NCI-H2196 (cell line): ENCODE measurements at regions not wholly inside any gene's neighbourhood (a gene's known extent, or its start where the extent isn't known, plus 50 kb on each side); places are given as distances from the start of the nearest gene placed in this dataset.
"Not testable (repeated sequence)": the region's sequence is repeated elsewhere in the genome, so short reads cannot be mapped to it uniquely, and the experiment has no call there.

Experiments used
- DNase-seq: peaks from one replicate; lab custom pipeline; 2025; ENCODE audit not compliant: unreplicated experiment; lab: John Stamatoyannopoulos, UW

DNA sequence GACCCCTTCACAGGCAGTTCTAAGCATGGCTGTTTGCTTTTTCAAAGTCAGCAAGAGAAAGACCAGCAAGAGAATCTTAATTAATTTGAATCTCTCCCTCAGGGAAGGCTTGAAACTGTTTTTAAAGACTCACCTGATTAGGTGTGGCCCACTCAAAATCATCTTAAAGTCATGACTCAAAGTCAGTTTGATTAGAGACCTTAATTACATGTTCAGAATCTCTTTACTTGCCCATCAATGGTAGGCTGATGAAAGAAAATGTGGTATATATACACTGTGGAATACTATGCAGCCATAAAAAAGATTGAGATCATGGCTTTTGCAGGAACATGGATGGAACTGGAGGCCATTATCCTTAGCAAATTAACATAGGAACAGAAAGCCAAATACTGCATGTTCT, 247.5 kb upstream of the PRKX start:
- DNase-seq, result no peak

- no peak for DNase-seq
Observed at GRCh38 chrX:3951859-3952258, 238.4 kb upstream of the PRKX start.

DNA sequence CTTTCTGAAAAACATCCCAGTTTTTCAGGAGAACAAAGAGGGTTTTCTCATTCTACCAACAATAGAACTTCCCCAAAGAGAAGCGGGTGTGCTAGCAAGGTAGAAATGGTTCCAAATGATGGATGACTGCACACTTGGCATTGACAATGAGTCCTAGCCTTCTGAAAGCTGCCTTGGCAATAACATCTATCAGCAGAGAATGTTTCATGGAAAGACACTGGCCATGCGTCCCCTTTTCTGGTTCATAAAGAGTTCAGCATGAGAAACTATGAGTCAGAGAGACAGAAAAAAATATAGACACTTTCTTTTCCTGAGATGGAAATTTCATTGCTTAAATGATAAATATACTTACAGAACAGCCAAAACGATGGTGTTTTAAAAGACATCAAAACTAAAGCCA, 236.9 kb upstream of the PRKX start:
- DNase-seq, result no peak

- DNase-seq, result no peak
Observed at GRCh38 chrX:3943965-3944364, 230.5 kb upstream of the PRKX start.

- peak; percentile 5 for DNase-seq
Observed at GRCh38 chrX:3940000-3940610, 226.7 kb upstream of the PRKX start.

DNA sequence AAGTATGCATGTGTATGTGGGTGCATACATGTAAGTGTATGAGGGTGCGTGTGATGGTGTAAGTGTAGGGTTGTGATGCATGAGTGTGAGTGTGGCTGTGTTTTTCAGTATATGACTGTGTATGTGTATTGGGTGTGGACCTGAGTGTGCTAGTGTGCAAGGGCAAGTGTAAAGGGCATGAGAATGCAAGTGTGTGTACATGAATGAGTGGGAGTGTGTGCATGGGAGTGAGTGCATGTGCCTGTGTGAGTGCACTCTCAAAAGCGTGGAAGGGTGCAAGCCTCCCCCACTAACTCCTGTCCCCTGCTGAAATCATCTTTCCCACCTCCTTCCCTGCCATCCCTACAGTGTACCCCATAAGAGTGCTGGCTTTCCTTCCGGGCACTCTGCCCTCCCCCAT, 225.1 kb upstream of the PRKX start:
- DNase-seq, result no peak

GRCh38 chrX:3935196-3935595, 221.7 kb upstream of the PRKX start:
- DNase-seq, result not testable (repeated sequence)

- not testable (repeated sequence) for DNase-seq
Observed at GRCh38 chrX:3920424-3921017, 207.1 kb upstream of the PRKX start.

GRCh38 chrX:3919668-3920423, 206.4 kb upstream of the PRKX start:
- DNase-seq, result not testable (repeated sequence)

- not testable (repeated sequence) for DNase-seq
Observed at GRCh38 chrX:3914813-3915212, 201.4 kb upstream of the PRKX start.

GRCh38 chrX:3914059-3914458, 200.6 kb upstream of the PRKX start:
- not testable (repeated sequence) for DNase-seq

- not testable (repeated sequence) for DNase-seq
Observed at GRCh38 chrX:3911012-3911411, 197.6 kb upstream of the PRKX start.

DNA sequence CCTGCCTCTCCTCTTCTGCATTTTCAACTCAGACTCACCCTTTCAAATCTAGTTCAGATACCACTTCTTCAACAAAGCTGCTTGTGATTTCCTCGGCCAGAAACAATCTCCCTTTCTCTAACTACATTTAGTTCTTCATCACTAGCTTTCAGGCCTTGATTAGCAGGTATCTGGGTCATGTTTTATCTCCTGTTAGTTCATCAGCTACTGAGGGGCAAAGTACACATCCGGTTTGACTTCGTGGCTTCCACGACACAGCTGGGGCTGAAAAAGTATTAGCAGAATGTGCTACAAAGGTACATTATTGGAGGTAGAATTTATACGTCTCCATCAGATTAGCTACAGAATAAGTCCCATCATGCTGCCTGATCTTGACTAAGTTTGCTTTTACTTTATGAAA, 197.2 kb upstream of the PRKX start:
- DNase-seq, result not testable (repeated sequence)

- not testable (repeated sequence) for DNase-seq
Observed at GRCh38 chrX:3905522-3906258, 192.2 kb upstream of the PRKX start.

DNA sequence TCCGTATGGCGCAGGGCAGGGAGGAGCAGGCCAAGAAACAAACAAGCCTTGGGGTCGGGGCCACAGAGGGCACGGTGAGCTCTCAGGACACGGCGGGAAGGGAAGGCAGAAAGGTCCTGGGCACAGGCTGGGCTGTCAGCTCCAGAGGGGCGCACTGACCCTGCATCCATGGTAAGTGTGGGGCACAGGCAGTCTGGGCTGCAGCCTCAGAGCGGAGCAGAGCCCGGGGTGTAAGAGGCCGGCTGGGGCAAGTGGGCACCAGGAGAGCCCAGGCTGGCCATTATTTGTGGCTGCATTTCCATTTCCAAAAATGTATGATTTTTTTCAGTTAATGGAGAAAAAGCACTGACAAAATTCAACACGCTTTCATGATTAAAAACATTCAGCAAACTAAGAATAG, 188.8 kb upstream of the PRKX start:
- DNase-seq, result not testable (repeated sequence)

DNA sequence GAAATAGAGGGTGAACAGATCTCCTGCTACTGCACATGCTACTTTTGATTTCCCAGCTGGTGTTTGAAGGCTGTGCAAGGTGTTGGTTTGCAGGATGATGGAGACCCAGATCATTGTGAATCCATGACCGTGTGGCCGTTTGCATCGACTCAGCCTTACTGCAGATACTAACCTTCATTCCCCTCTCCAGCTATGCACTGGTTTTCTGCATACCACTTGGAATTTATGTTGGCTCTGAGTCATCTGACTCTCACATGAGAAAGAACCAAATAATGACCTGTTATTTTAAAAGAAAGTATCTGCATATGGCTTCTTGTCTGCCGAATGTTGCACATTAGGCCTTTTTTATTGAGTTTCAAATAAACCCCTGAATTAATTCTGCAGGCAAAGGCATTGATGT, 183.3 kb upstream of the PRKX start:
- DNase-seq, result not testable (repeated sequence)

GRCh38 chrX:3882553-3882920, 169.1 kb upstream of the PRKX start:
- DNase-seq, result not testable (repeated sequence)

DNA sequence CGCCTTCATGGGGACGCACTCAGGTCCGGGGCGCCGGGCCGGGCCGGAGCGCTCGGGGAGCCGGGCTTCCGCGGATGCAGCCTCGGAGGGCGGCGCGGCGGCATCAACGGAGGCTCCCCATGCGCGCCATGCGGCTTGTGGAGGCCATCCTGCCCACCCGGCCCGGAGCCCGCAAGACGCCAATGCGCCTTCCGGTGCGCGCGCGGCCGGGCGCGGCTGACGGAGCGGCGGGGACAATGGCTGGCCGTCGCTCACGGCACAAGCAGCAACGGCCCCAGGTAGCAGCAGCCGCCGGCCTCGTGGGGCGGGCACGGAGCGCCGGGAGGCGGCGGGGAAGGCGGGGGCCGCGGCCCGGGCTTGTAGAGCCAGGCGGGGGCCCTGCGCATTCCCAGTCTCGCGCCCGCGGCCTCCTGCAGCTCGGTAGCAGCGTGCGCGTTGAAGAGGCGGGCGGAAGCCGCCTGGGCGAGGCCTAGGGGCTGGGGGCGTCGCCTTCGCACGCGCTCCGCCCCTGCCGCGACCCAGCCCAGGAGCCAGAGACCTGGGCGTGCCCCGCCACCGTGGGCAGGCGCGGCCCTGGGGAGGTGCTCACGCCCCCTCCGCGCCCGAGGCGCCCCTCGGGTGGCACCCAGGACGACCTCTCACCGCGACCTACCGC, 168.6 kb upstream of the PRKX start:
- DNase-seq, result not testable (repeated sequence)

GRCh38 chrX:3881255-3881895, 167.9 kb upstream of the PRKX start:
- DNase-seq, result not testable (repeated sequence)

DNA sequence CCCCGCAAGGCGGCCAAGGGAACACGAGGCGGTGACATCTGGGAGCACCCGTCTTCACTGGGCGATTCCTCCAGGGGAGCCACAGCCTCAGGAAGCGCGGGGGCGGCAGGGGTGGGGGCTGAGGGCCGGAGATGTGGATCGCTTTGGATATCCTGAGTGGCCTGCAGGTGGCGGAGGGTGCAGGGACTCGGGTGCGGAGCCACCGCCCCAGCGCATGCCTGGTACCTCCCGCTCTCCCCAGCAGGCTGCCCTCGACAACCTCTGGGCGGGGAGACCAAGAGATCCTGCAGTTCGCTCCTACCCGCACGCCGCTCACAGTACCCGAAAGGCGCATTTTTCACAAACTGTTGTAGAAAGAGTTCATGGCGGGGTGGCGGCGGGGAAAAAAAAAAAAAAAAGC, 162.9 kb upstream of the PRKX start:
- not testable (repeated sequence) for DNase-seq

DNA sequence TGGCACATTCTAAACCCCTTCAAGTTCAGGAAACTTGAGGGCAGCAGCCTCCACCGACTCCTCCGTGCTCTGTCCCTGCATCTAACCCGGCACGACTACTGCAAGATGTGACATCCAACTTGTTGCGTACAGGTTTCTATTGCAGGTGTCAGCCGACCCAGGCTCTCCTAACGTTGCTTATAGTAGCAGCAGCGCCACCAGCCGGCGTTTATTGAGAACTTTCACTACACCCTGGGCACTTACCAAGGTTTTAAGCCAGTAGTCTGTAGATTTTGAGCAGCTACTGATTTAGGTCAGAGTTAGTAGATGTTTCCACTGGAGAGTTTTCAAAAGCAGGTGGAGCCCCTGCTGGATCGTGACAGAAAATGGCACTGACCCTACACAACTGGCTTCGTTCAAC, 162.2 kb upstream of the PRKX start:
- DNase-seq, result not testable (repeated sequence)
